WTC11 (cell line): ENCODE measurements at regions not wholly inside any gene's neighbourhood (a gene's known extent, or its start where the extent isn't known, plus 50 kb on each side); places are given as distances from the start of the nearest gene placed in this dataset.

Experiments
- CBFB ChIP-seq: sonication (generic); formaldehyde crosslinking; IDR thresholded peaks from 2 replicates; pipeline ENCODE4 v1.8.1; 2022; ENCODE audit warnings: mild to moderate bottlenecking, low read depth, missing genetic modification reagents
- CREB1 ChIP-seq: sonication (generic); formaldehyde crosslinking; IDR thresholded peaks from 2 replicates; pipeline ENCODE4 v1.8.0; 2023; ENCODE audit warnings: mild to moderate bottlenecking, missing genetic modification reagents
- CREM ChIP-seq: sonication (generic); formaldehyde crosslinking; IDR thresholded peaks from 2 replicates; pipeline ENCODE4 v1.8.1; 2022; ENCODE audit warnings: mild to moderate bottlenecking, missing genetic modification reagents, moderate library complexity
- ELF4 ChIP-seq: sonication (generic); formaldehyde crosslinking; IDR thresholded peaks from 2 replicates; pipeline ENCODE4 v1.8.1; 2022; ENCODE audit warnings: low read depth, mild to moderate bottlenecking, moderate library complexity, missing genetic modification reagents
- FOXK1 ChIP-seq: sonication (generic); formaldehyde crosslinking; IDR thresholded peaks from 2 replicates; pipeline ENCODE4 v1.8.0; 2022; ENCODE audit warnings: mild to moderate bottlenecking, moderate library complexity, missing genetic modification reagents
- MLX ChIP-seq: sonication (generic); formaldehyde crosslinking; IDR thresholded peaks from 2 replicates; pipeline ENCODE4 v1.8.1; 2023; ENCODE audit warnings: mild to moderate bottlenecking, missing genetic modification reagents, moderate library complexity
- NR2C2 ChIP-seq: sonication (generic); formaldehyde crosslinking; IDR thresholded peaks from 2 replicates; pipeline ENCODE4 v1.8.0; 2022; ENCODE audit warnings: mild to moderate bottlenecking, missing genetic modification reagents
- ZNF512 ChIP-seq: sonication (generic); formaldehyde crosslinking; IDR thresholded peaks from 2 replicates; pipeline ENCODE4 v1.8.1; 2022; ENCODE audit warnings: missing genetic modification reagents, borderline replicate concordance
- TF ChIP-seq, protein P1 (sequence below): fragments of 200-600 bp; IDR thresholded peaks from 2 replicates; pipeline ENCODE4 v1.8.0; 2022; ENCODE audit warnings: antibody characterized with exemption
- TF ChIP-seq, protein P2 (sequence below): sonication (generic); formaldehyde crosslinking; IDR thresholded peaks from 2 replicates; pipeline ENCODE4 v1.8.1; 2023; ENCODE audit warnings: mild to moderate bottlenecking, missing genetic modification reagents, moderate library complexity

DNA sequence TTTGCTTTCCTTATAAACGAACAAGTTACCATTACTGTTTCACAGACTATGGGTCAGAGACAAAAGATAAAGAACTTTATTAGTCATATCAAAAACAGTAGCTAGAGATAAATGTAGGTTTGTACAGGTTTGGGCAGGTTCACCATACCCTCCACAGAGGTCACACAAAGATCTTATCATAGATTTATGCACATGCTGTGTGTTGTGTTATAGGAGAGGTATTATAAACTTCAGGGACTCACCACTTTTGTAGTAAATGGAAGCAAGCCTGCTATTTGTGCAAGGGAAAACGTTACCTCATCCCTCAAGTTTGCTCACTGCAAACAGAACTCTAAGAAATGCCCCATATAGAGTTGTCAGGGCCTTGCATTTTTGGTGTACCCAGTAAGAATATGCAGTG is 584.5 kb upstream of the LRRTM1 start:
- TF ChIP-seq, protein P1, sequence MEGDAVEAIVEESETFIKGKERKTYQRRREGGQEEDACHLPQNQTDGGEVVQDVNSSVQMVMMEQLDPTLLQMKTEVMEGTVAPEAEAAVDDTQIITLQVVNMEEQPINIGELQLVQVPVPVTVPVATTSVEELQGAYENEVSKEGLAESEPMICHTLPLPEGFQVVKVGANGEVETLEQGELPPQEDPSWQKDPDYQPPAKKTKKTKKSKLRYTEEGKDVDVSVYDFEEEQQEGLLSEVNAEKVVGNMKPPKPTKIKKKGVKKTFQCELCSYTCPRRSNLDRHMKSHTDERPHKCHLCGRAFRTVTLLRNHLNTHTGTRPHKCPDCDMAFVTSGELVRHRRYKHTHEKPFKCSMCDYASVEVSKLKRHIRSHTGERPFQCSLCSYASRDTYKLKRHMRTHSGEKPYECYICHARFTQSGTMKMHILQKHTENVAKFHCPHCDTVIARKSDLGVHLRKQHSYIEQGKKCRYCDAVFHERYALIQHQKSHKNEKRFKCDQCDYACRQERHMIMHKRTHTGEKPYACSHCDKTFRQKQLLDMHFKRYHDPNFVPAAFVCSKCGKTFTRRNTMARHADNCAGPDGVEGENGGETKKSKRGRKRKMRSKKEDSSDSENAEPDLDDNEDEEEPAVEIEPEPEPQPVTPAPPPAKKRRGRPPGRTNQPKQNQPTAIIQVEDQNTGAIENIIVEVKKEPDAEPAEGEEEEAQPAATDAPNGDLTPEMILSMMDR = no peak
- TF ChIP-seq, protein P2, sequence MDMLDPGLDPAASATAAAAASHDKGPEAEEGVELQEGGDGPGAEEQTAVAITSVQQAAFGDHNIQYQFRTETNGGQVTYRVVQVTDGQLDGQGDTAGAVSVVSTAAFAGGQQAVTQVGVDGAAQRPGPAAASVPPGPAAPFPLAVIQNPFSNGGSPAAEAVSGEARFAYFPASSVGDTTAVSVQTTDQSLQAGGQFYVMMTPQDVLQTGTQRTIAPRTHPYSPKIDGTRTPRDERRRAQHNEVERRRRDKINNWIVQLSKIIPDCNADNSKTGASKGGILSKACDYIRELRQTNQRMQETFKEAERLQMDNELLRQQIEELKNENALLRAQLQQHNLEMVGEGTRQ (CRISPR knock-in tag) = no peak
- TF ChIP-seq CREM (CRISPR knock-in tag) (no peak), FOXK1 (CRISPR knock-in tag) (no peak), ZNF512 (CRISPR knock-in tag) (no peak), NR2C2 (no peak), CREB1 (no peak), CBFB (no peak), ELF4 (no peak), MLX (no peak)
